LoVo (cell line): ENCODE measurements at regions not wholly inside any gene's neighbourhood (a gene's known extent, or its start where the extent isn't known, plus 50 kb on each side); places are given as distances from the start of the nearest gene placed in this dataset.

ENCODE experiments used
- DNase-seq: peaks from one replicate; pipeline ENCODE4 v3.0.0-alpha.2; 2016; ENCODE audit warnings: low spot score

DNA sequence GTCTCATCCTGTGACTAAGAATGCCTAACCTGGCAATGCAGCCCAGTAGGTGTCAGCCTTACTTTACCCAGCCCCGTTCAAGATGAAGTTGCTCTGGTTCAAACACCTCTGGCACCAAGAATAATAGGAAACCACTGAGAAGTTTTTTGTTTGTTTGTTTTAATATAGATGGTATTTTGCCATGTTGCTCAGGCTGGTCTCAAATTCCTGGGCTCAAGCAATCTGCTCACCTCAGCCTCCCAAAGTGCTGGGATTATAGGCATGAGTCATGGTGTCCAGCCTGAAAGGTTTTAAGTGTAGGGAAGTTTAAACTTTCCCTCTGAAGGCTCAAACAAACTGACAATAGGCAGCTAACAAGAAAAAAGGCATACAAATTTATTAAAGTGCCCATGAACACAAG is 51.2 kb upstream of the ABCC4 start:
- DNase-seq = no peak

DNA sequence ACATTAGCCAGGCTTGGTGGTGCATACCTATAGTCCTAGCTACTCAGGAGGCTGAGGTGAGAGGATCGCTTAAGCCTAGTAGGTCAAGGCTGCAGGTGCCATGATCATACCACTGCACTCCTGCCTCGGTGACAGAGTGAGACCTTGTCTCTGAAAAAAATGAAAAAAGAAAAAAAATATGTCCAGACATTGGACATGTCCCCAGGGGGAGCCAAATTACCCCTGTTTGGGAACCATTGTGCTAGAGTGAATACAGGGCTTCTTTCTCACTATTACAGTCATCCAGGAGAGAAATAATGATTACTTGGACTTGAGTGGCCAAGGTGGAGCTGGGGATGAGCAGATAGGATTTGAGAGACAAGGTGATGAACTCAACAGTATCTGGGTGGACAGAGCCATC is 52.9 kb upstream of the ABCC4 start:
- DNase-seq = no peak

DNA sequence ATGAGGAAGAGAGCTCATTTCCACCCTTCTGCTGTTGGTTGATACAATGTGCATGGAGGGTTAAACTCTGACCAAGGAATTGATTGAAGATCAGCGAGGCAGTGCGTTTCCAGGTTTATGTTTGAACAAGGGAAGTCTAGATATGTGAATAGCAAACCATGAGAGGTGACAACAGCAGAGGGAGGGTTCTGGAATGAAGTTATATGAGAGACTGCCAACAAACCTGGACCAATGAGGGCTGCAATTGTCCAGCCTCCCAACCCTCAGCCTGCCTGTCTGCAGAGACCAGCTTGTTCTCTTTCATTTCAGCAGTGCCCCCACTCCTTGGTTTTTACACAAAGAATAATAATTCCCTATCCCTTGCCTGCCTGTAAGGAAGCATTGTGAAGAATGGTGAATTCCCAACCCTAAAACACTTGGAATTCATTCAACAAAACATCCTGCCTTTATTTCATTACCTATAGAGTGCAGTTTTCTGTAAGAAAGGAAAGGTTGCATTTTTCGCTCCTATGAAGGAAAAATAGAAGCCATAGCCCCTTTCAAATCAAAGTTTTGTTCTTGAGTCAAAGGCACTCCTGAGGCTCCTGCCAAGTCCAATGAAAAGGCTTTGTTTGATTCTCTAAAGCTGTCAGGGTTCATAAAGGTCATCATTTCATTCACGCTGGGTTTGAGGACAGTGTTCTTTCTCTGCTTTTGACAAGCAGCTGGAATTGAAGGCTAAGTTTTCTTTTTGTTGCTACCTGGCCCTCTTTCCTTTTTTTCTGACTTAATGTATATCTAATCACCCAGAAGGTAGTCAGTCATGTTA is 53.6 kb upstream of the ABCC4 start:
- DNase-seq = no peak

DNA sequence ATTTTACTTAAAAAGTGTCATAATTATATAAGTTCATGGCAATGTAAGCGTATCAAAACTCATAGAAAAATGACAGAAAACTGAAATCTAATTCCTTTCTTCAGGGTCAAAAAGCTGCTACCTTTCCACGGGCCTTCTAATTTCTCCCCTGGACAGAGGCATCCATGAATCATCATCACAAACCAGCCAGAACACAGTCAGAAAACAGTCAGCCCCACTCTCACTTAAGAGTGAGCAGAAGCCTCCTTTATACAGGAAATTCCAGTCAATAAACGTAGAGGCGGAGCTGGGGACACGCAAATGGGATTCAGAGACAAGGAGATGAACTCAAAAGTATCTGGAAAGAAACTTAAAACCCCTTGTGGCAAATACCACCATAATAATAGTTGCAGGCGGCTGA is 54.2 kb upstream of the ABCC4 start:
- no peak for DNase-seq

DNA sequence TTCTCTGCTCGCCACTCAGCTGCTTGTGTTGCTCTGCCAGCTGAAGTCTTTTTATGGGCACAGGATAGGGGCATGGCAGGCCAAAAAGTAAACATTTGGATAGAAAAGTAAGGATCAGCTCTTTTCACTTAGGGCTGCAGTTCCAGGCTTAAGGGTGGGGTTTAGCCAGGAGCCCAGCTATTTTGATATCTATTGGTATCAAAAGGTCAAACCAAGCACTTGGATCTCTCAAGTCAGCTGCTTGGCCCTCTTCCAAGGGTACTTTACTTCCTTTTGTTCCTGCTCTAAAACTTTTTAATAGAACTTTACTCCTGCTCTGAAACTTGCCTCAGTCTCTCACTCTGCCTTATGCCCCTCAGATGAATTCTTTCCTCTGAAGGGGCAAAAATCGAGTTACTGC is 55.7 kb upstream of the ABCC4 start:
- DNase-seq = no peak

DNA sequence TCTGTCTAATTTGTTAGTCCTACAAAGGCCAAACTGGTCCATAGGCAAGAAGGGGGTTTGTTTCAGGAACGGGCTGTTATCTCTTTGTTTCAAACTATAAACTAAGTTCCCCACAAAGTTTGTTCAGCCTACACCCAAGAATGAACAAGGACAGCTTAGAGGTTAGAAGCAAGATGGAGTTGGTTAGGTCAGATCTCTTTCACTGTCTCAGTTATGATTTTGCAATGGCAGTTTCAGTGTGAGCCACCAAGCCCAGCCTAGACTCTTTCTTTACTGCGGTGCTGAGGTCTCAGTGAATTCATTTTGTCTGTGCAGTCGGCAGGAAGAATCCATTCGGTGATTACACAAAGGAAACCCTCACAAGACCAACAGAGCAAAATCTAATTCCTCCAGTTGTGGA is 56.6 kb upstream of the ABCC4 start:
- no peak for DNase-seq

DNA sequence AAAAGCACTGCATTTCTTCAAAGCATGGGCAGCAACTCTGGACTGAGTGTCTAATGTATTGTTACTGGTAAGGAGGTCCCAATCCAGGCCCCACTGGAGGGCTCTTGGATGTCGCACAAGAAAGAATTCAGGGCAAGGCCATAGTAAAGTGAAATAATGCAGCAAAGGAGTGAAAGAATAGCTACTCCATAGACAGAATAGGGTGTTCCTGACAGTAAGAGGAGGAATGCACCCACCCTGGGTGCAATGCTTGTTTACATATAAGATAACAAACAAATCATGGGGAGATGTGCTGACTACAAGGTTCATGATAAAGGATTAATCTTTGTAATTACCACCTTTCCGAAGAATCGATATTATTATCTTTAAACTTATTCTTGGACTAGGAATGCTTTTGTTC is 58.8 kb upstream of the ABCC4 start:
- no peak for DNase-seq

DNA sequence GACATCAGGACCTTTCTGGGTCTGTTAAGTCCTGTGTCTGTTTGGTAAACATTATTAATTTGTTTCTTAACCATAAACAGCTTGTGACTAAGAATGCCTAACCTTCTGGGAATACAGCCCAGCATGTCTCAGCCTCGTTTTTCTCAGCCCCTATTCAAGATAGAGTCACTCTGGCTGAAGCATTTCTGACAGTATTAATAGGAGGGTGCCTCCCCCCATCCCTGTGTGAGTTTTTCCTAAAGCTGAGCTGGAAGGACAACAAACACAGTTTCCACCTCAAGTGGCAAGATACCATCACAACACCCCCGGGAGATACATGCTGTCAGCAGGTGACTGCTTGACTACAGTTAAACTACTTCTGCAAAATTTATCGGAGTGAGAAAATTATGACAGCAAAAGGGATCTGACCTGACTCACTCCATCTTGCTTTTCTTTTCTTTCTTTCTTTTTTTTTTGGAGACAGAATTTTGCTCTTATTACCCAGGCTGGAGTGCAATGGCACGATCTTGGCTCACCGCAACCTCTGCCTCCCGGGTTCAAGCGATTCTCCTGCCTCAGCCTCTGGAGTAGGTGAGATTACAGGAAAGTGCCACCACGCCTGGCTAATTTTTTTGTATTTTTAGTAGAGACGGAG is 59.3 kb upstream of the ABCC4 start:
- no peak for DNase-seq

DNA sequence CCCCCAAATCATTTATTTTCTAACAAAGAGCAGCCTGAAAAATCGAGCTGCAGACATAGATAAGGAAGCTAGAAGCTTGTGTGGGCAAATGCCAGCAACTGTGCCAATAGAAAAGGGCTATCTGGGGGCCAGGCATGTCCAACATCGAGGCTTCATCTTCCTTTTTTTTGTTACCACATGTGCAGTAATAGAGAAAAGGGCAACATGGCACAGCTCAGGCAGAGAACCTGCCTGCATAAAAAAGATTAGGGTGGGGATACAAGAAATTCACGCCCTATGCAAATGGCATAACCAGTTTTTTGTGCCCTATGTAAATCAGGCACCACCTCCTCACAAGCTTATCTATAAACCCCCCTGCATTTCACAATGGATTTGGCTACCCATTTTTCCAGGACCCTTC is 60.4 kb upstream of the ABCC4 start:
- no peak for DNase-seq

DNA sequence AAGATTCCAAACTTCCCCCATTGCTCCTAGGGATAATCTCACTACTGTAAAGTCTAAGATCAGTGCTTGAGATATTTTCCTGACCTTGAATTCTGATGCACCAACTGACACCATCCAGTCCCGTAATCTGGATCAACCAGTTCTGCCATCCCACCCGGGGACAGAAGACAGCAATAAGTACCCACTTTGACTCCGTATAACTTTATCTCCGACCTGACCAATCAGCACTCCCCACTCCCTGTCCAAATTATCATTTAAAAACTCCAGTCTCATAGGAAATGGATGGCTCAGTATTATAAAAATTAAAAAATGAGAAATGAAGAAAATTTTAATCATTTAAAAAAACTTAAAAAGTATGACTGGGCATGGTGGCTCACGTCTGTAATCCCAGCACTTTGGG is 61.4 kb upstream of the ABCC4 start:
- no peak for DNase-seq

DNA sequence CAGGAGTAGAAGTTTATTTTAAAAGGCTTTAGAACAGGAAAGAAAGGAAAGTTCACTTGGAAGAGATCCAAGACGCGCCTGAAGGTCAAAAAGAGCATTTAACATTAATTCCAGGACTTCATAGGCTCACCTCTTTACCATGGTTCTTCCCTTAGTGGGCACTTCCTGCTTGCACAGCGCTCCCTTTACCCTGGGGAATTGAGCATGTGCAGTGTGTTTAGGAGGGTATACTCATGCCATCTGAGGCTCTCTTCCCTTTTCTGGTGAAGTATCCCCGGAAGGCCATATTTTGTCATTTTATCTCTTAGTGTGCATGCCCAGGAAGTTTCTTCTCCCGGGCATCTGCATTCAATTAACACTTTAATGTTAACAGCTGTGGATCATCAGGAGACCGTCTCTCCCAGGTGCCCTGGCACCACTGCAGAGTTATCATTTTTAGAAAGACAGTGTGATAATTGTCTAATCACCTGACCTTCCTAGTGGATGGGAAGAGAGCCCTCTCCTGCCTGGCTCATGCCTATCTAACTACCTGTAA is 66.1 kb upstream of the ABCC4 start:
- no peak for DNase-seq

DNA sequence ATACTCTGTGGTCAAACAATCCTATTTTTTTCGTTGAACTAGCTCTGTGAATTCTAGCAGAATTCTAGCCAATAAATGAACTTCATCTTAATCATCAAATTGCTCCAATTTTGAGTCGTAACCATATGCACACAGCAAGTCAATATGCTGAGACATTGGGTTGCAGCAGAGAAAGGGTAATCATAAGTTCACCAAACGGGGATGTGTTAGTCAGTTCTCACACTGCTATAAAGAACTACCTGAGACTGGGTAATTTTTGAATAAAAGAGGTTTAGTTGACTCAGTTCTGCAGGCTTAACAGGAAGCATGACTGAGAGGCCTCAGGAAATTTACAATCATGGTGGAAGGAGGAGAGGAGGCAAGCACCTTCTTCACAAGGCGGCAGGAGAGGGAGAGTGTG is 67.7 kb upstream of the ABCC4 start:
- DNase-seq = no peak

DNA sequence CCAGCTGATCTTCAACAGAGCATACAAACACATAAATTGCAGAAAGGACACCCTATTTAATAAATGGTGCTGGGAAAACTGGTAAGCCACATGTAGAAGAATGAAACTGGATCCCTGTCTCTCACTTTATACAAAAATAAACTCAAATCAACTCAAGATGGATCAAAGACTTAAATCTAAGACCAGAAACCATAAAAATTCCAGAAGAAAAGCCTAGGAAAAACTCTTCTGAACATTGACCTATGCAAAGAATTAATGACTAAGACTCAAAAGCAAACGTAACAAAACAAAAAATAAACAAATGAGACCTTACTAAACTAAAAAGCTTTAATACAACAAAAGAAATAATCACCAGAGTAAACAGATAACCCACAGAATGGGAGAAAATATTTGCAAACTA is 74.5 kb upstream of the ABCC4 start:
- DNase-seq = no peak

DNA sequence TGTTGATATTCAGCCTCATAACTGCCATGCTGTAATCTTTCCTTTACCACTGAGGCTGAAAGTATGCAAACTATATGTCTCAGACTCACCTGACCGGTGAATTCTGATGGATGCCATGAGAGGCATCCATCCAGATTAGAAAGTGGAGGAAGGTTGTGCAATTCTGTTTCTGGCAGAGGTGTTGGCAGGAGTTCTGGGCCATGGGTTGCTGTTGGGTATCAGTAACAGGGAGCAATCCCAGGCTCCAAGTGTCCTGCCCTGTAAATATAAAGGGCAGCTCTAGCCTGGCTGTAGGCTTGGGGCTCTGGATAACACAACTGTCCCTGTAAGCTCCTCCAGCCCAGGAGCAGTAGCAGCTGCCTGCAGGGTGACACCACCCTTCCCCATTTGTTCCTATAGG is 77.4 kb upstream of the ABCC4 start:
- no peak for DNase-seq

DNA sequence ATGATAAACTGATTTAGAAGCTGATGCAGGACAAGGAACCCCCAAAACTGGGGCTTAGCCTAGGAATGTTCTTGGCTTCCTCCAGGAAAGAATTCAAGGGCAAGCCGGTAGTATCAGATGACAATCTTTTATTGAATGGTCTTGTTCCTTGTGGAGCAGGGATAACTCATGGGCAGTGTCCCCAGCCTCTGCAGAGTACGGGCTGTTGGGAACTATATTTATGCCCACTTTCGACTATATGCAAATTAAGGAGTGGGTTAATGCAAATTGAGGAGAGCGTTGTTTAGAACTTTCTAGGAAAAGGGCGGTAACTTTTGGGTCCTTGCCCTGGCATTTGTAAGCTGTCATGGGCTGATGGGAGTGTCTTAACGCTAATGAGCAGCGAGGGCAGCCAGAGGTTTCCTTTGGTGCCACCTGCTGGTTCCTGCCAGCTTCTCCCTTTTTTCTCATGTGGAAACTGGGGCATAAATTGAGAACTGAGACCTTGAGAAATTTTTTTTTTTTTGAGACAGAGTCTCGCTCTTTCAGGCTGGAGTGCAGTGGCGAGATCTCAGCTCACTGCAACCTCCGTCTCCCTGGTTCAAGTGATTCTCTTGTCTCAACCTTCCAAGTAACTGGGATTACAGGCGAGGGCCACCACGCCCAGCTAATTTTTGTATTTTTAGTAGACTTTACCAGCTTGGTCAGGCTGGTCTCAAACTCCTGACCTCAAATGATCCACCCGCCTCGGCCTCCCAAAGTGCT is 79.4 kb upstream of the ABCC4 start:
- DNase-seq = peak; percentile 70

DNA sequence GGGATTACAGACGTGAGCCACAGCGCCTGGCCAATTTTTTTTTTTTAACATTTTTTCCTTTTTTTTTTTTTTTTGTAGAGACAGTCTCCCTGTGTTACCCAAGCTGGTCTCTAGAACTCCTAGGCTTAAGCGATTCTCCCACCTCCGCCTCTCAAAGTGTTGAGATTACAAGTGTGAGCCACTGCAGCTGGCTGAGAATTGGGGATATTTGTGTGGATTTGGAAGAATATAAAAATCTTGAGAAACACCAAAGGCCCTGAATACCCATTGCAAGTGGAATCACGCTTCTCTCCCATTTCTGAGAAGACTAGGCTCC is 79.9 kb upstream of the ABCC4 start:
- DNase-seq = no peak

DNA sequence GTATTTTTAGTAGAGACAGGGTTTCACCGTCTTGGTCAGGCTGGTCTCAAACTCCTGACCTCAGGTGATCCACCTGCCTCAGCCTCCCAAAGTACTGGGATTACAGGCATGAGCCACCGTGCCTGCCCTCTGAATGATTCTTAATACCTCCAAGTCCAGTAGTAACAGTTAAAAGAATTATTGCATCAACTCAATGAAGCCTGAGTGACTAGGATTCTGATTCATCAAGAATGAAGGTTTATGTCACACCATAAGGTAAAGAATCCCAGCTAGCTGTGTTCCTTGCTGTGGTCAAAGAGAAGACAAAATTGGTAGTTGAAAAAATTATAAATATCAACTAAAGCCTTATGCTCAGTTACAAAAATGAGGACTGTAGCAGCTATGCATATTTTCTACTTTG is 81.2 kb upstream of the ABCC4 start:
- DNase-seq = no peak

DNA sequence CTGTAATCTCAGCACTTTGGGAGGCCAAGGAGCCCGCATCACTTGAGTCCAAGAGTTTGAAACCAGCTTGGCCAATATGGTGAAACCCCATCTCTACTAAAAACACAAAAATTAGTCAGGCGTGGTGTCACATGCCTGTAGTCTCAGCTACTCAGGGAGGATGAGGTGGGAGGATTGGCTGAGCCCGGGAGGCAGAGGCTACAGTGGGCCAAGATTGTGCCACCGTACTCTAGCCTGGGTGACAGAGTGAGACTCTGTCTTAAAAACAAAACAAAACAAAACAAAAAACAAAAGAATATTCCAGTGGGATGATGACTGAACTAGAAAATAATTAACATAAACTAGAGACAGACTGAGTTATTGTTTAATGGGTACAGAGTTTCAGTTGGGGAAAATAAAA is 81.7 kb upstream of the ABCC4 start:
- no peak for DNase-seq

DNA sequence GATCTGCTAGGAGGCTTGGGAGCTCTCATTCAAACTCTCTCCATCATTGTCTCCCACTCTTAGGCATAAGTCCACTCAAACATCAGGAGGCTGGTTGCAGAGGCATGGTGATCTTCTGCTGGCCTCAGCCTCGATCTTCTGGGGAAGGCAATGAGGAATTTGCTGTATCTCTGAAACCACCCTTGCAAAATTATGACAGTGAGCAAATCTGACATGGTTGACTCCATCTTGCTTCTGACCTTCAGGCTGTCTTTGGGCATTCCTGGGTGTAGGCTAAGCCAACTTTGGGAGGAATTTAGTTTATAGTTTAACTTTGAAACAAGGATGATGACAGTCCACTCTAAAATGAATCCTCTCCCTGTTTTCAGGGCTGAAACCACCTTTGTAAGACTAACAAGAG is 84.1 kb upstream of the ABCC4 start:
- DNase-seq = no peak

DNA sequence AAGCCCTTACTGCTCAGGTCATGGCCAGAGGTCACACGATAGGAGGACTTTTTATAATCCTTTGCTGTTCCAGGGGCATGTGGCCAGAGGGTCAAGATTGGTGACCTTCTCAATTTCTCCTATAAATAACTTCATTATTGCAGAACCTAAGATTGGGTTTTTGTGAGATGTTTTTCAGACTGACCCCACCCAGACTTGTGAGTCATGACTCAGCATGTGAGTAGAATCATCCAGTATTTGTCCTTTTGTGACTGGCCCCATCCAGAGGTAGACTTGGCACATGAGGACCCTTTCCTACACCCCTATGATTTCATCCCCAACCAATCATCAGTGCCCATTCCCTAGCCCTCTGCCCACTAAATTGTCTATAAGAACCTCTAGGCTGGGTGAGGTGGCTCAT is 84.5 kb upstream of the ABCC4 start:
- no peak for DNase-seq

DNA sequence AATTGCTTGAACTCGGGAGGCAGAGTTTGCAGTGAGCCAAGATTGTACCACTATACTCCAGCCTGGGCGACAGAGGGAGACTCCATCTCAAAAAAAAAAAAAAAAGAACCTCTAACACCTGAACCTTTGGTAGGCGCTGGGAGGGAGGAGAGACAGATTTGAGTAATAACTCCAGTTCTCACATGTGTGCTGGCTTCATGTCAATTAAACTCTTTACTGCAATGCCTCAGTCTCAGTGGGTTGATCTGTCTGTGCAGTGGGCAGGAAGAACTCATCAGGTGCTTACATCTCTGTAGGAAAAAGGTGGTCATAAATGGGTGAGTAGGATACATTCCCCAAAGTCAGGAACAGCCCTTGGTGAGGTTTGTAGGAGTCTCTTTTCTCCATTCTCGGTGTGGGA is 85.1 kb upstream of the ABCC4 start:
- DNase-seq = no peak

DNA sequence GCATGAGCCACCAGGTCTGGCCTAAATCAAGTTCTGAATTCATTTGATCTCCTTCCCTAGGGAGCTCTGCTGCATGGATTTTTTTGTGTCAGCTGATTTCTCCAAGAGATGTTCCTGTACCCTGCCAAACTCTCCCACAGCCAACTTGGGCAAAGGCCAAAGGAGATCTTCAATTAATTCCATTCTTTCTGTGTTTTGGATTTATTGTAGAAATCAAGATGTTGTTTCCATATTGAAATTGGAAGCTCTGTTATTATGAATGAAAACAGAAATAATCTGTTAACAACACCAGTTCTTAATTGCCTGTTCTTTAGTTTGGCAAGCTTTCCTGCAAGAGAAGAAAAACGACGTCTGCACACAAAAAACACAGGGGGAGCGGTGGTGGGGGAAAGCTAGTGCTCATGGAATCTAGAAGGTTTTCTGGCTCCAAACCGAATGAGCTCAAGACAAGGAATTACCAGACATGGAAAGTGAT is 86.5 kb upstream of the ABCC4 start:
- no peak for DNase-seq

DNA sequence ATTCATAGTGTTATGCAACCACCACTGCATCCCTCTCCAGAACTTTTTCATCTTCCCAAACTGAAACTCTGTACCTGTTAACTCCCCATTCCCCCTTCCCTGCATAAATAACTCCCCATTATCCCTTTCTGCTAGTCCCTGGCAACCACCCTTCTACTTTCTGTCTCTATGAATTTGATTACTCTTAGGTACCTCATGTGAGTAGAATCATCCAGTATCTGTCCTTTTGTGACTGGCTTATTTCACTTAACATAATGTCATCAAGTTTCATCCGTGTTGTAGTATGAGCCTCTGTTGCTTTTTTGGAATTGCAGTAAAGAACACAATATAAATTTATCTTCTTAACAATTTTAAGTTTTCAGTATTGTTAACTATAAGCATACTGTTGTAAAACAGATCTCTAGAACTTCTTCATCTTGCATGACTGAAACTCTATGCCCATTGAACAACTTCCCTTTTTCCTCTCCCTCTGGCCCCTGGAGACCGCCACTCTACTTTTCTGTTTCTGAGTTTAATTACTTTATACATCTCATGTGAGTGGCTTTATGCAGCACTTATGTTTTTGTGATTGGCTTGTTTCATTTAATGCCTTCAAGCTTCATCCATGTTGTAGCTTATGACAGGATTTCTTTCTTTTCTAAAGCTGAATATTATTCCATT is 87.3 kb upstream of the ABCC4 start:
- DNase-seq = no peak
